Vagina (tissue), 2 donors: ENCODE measurements at regions not wholly inside any gene's neighbourhood (a gene's known extent, or its start where the extent isn't known, plus 50 kb on each side); places are given as distances from the start of the nearest gene placed in this dataset.

Source experiments
- POLR2A ChIP-seq, 2 donors: fragments of 450-650 bp; IDR thresholded peaks; one replicate each; pipeline ENCODE4 v1.6.1; 2017; ENCODE audit warnings: antibody characterized with exemption in 2 of 2, mild to moderate bottlenecking in 2 of 2, moderate library complexity in 2 of 2
- POLR2AphosphoS5 ChIP-seq, 2 donors: sonication (generic); formaldehyde crosslinking; IDR thresholded peaks; one replicate each; pipeline ENCODE4 v1.9.0; 2017; ENCODE audit warnings: antibody characterized with exemption in 2 of 2, mild to moderate bottlenecking in 2 of 2, low read depth in 1 of 2; ENCODE audit not compliant: insufficient read depth in 1 of 2
- TF ChIP-seq, protein P1 (sequence below), 3 experiments: fragments of 450-650 bp in 2 of 3; fragments of 200-600 bp in 1 of 3; sonication (generic) in 1 of 3; IDR thresholded peaks; one replicate each; pipeline ENCODE4 v1.5.1; 2017 to 2019; ENCODE audit warnings: antibody characterized with exemption in 3 of 3, mild to moderate bottlenecking in 2 of 3, moderate library complexity in 2 of 3

GRCh38 chr12:60415351-60415750, 819.5 kb downstream of the SLC16A7 start:
- TF ChIP-seq, protein P1, sequence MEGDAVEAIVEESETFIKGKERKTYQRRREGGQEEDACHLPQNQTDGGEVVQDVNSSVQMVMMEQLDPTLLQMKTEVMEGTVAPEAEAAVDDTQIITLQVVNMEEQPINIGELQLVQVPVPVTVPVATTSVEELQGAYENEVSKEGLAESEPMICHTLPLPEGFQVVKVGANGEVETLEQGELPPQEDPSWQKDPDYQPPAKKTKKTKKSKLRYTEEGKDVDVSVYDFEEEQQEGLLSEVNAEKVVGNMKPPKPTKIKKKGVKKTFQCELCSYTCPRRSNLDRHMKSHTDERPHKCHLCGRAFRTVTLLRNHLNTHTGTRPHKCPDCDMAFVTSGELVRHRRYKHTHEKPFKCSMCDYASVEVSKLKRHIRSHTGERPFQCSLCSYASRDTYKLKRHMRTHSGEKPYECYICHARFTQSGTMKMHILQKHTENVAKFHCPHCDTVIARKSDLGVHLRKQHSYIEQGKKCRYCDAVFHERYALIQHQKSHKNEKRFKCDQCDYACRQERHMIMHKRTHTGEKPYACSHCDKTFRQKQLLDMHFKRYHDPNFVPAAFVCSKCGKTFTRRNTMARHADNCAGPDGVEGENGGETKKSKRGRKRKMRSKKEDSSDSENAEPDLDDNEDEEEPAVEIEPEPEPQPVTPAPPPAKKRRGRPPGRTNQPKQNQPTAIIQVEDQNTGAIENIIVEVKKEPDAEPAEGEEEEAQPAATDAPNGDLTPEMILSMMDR (IDR thresholded peaks at IDR 0.05) = no peak
- no peak for TF ChIP-seq POLR2AphosphoS5 (IDR thresholded peaks at IDR 0.05; ENCODE audit: insufficient read depth in 1 of 2, low read depth in 1 of 2)
- TF ChIP-seq POLR2A (IDR thresholded peaks at IDR 0.05) = no peak
